ENCODE measurements at regions not wholly inside any gene's neighbourhood (a gene's known extent, or its start where the extent isn't known, plus 50 kb on each side); places are given as distances from the start of the nearest gene placed in this dataset.

- no peak overlapping the region for H3K27ac ChIP-seq (ENCODE audit: extremely low read length, insufficient read depth, low read length)
- no peaks in the 10 kb centered on the region for H3K36me3 ChIP-seq (replicated peaks in 1 of 2; ENCODE audit: control insufficient read depth in 1 of 2, insufficient read depth in 2 of 2, low read length in 2 of 2)
- intact Hi-C loops (cut with micrococcal nuclease; ENCODE audit: unreplicated experiment) (no loop called here), in situ Hi-C loops (cut with HindIII; ENCODE audit: extremely low pct_ligation_motif_present, low pct_unique_long_range_greater_than_20kb) (no loop called here)
- no peak overlapping the region for H3K9ac ChIP-seq (ENCODE audit: insufficient read depth, low read depth, low read length)
- ATAC-seq (no peak), FAIRE-seq (no peak), DNase-seq (ENCODE audit: low spot score) (no peak)
- BruUV-seq (replicated peaks), result no TSS peak
- no peaks in the 10 kb centered on the region for H3K9me3 ChIP-seq (ENCODE audit: low read length)
- no peaks in the 10 kb centered on the region; the same call in 1 of the 2 replicates for H3K4me1 ChIP-seq (ENCODE audit: insufficient read depth, low read length)
- CTCF ChIA-PET (ENCODE audit: low intra/inter-chr PET ratio, low total read pairs), result no interaction called here
- no peaks in the 10 kb centered on the region for H4K20me1 ChIP-seq (ENCODE audit: insufficient read depth, low read length)
- WGBS (ENCODE audit: low lambda C conversion rate), result 18% methylated on average over 3 of the region's 11 CpGs
- no peak overlapping the region for H3K4me2 ChIP-seq (ENCODE audit: low read depth, low read length)
- H2AFZ ChIP-seq (ENCODE audit: low read length), result no peak overlapping the region
- no peaks in the 10 kb centered on the region for H3K79me2 ChIP-seq (ENCODE audit: insufficient read depth, low read length)
- TF ChIP-seq, protein P1, sequence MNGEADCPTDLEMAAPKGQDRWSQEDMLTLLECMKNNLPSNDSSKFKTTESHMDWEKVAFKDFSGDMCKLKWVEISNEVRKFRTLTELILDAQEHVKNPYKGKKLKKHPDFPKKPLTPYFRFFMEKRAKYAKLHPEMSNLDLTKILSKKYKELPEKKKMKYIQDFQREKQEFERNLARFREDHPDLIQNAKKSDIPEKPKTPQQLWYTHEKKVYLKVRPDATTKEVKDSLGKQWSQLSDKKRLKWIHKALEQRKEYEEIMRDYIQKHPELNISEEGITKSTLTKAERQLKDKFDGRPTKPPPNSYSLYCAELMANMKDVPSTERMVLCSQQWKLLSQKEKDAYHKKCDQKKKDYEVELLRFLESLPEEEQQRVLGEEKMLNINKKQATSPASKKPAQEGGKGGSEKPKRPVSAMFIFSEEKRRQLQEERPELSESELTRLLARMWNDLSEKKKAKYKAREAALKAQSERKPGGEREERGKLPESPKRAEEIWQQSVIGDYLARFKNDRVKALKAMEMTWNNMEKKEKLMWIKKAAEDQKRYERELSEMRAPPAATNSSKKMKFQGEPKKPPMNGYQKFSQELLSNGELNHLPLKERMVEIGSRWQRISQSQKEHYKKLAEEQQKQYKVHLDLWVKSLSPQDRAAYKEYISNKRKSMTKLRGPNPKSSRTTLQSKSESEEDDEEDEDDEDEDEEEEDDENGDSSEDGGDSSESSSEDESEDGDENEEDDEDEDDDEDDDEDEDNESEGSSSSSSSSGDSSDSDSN (CRISPR knock-in tag; IDR thresholded peaks at IDR 0.05), result no peak
- TF ChIP-seq ZKSCAN5 (CRISPR knock-in tag; IDR thresholded peaks at IDR 0.05) (no peak), ZNF263 (CRISPR knock-in tag; IDR thresholded peaks at IDR 0.05) (no peak), PCBP2 (optimal IDR thresholded peaks at IDR 0.05; ENCODE audit: low read depth, low read length, poor library complexity, severe bottlenecking) (no peak), HCFC1 (IDR thresholded peaks at IDR 0.05; ENCODE audit: low read depth, low read length) (no peak), ZNF660 (CRISPR knock-in tag; IDR thresholded peaks at IDR 0.05; ENCODE audit: borderline replicate concordance, low read depth) (no peak), ZBTB10 (CRISPR knock-in tag; IDR thresholded peaks at IDR 0.05; ENCODE audit: borderline replicate concordance) (no peak), SCMH1 (CRISPR knock-in tag; IDR thresholded peaks at IDR 0.05; ENCODE audit: borderline replicate concordance) (no peak), ZNF879 (CRISPR knock-in tag; IDR thresholded peaks at IDR 0.05) (no peak), PAWR (CRISPR knock-in tag; IDR thresholded peaks at IDR 0.05; ENCODE audit: borderline replicate concordance) (no peak), ZBTB7A (CRISPR knock-in tag; IDR thresholded peaks at IDR 0.05) (no peak), ZMAT3 (CRISPR knock-in tag; conservative IDR thresholded peaks at IDR 0.05) (no peak), MYC (CRISPR knock-in tag; IDR thresholded peaks at IDR 0.05; ENCODE audit: borderline replicate concordance) (no peak), ZSCAN25 (CRISPR knock-in tag; IDR thresholded peaks at IDR 0.05) (no peak), ZBTB21 (CRISPR knock-in tag; IDR thresholded peaks at IDR 0.05) (no peak), FOXJ3 (CRISPR knock-in tag; IDR thresholded peaks at IDR 0.05; ENCODE audit: borderline replicate concordance) (no peak)
- H3K4me3 ChIP-seq (replicated peaks in 1 of 3; ENCODE audit: insufficient read depth in 1 of 3, low read depth in 2 of 3, low read length in 3 of 3), result no peak overlapping the region
- peaks cover 18 to 62% of the 10 kb centered on the region in 2 experiments for H3K27me3 ChIP-seq (ENCODE audit: control insufficient read depth in 1 of 2, insufficient read depth in 2 of 2, low read length in 2 of 2)
- POLR2A ChIA-PET, result no interaction called here
Measured at GRCh38 chr9:121564504-121565260, 65.0 kb upstream of the GGTA1 start.
